Activated naive CD8-positive, alpha-beta T cell treated with anti-CD3 and anti-CD28 coated beads, Interleukin-2, amount 10 ng/mL, durations not matched to agents 7 days and 5 days (primary cell): ENCODE measurements at regions not wholly inside any gene's neighbourhood (a gene's known extent, or its start where the extent isn't known, plus 50 kb on each side); places are given as distances from the start of the nearest gene placed in this dataset.

Source experiments
- ATAC-seq: fragments of 150-1000 bp; cut with Tn5 transposase; one replicate; pipeline ENCODE4 v1.10.0; 2021; ENCODE audit warnings: low read depth, moderate library complexity
- POLR2A ChIA-PET: fragments of 350-600 bp; sonication (Branson Sonifier 250); formaldehyde crosslinking; loops from one replicate; lab custom pipeline; 2021; ENCODE audit warnings: antibody characterized with exemption; lab: Charles Lee
- DNase-seq: peaks from one replicate; pipeline ENCODE4 v3.0.0; 2021
- H3K27ac Mint-ChIP-seq: one replicate; pipeline ENCODE4 v1.8.0; 2022; ENCODE audit warnings: mild to moderate bottlenecking, mixed read lengths
- H3K27me3 Mint-ChIP-seq: one replicate; pipeline ENCODE4 v1.8.0; 2022; ENCODE audit warnings: mild to moderate bottlenecking, moderate library complexity, mixed read lengths
- H3K36me3 Mint-ChIP-seq: one replicate; pipeline ENCODE4 v1.8.0; 2021; ENCODE audit warnings: mild to moderate bottlenecking, mixed read lengths
- H3K4me1 Mint-ChIP-seq: one replicate; pipeline ENCODE4 v1.8.0; 2021; ENCODE audit warnings: mixed read lengths
- H3K4me3 Mint-ChIP-seq: one replicate; pipeline ENCODE4 v1.8.0; 2022; ENCODE audit warnings: mild to moderate bottlenecking, moderate library complexity, mixed read lengths
- H3K9me3 Mint-ChIP-seq: one replicate; pipeline ENCODE4 v1.8.0; 2021; ENCODE audit warnings: mixed read lengths

- POLR2A ChIA-PET = no interaction called here
- Mint-ChIP-seq H3K4me1 (no peaks in the 10 kb centered on the region), H3K27ac (no peak overlapping the region), H3K9me3 (peaks cover 5% of the 10 kb centered on the region), H3K36me3 (no peaks in the 10 kb centered on the region), H3K4me3 (no peak overlapping the region), H3K27me3 (peaks cover 2% of the 10 kb centered on the region)
- DNase-seq = no peak
- no peak for ATAC-seq
Measured at GRCh38 chr13:97726664-97727280, 226.7 kb upstream of the IPO5 start.

- Mint-ChIP-seq H3K9me3 (peaks cover 5% of the 10 kb centered on the region), H3K4me1 (no peaks in the 10 kb centered on the region), H3K27ac (no peak overlapping the region), H3K4me3 (no peak overlapping the region), H3K36me3 (no peaks in the 10 kb centered on the region), H3K27me3 (peaks cover 2% of the 10 kb centered on the region)
- ATAC-seq = no peak
- POLR2A ChIA-PET = no interaction called here
- no peak for DNase-seq
Measured at GRCh38 chr13:97727991-97728390, 225.5 kb upstream of the IPO5 start.

- no peak for DNase-seq
- Mint-ChIP-seq H3K4me1 (no peaks in the 10 kb centered on the region), H3K27ac (no peak overlapping the region), H3K9me3 (no peaks in the 10 kb centered on the region), H3K4me3 (no peak overlapping the region), H3K36me3 (no peaks in the 10 kb centered on the region), H3K27me3 (no peaks in the 10 kb centered on the region)
- ATAC-seq = no peak
- POLR2A ChIA-PET = no interaction called here
Measured at GRCh38 chr13:97736436-97736835, 217.0 kb upstream of the IPO5 start.

GRCh38 chr13:97742084-97742483 is 211.4 kb upstream of the IPO5 start:
- H3K4me1 Mint-ChIP-seq = no peaks in the 10 kb centered on the region
- ATAC-seq = no peak
- no peaks in the 10 kb centered on the region for H3K36me3 Mint-ChIP-seq

GRCh38 chr13:97743938-97744337 is 209.5 kb upstream of the IPO5 start:
- POLR2A ChIA-PET = no interaction called here
- Mint-ChIP-seq H3K4me3 (no peak overlapping the region), H3K9me3 (no peaks in the 10 kb centered on the region), H3K36me3 (no peaks in the 10 kb centered on the region), H3K27me3 (no peaks in the 10 kb centered on the region), H3K4me1 (no peaks in the 10 kb centered on the region), H3K27ac (no peak overlapping the region)
- DNase-seq (no peak), ATAC-seq (no peak)

More at GRCh38 chr13:97742084-97742483, 211.4 kb upstream of the IPO5 start:
- POLR2A ChIA-PET = no interaction called here
- H3K4me3 Mint-ChIP-seq = no peak overlapping the region
- no peak for DNase-seq
- no peaks in the 10 kb centered on the region for H3K9me3 Mint-ChIP-seq
- no peaks in the 10 kb centered on the region for H3K27me3 Mint-ChIP-seq
- no peak overlapping the region for H3K27ac Mint-ChIP-seq

GRCh38 chr13:97746649-97747048 is 206.8 kb upstream of the IPO5 start:
- ATAC-seq = no peak
- no peaks in the 10 kb centered on the region for H3K4me1 Mint-ChIP-seq
- POLR2A ChIA-PET = no interaction called here
- no peak overlapping the region for H3K27ac Mint-ChIP-seq
- H3K27me3 Mint-ChIP-seq = no peaks in the 10 kb centered on the region
- no peaks in the 10 kb centered on the region for H3K36me3 Mint-ChIP-seq
- no peak overlapping the region for H3K4me3 Mint-ChIP-seq
- H3K9me3 Mint-ChIP-seq = no peaks in the 10 kb centered on the region
- DNase-seq = no peak

- no peak for DNase-seq
- POLR2A ChIA-PET = no interaction called here
- H3K36me3 Mint-ChIP-seq = no peaks in the 10 kb centered on the region
- no peaks in the 10 kb centered on the region for H3K9me3 Mint-ChIP-seq
- H3K27me3 Mint-ChIP-seq = no peaks in the 10 kb centered on the region
- ATAC-seq = no peak
- H3K27ac Mint-ChIP-seq = no peak overlapping the region
- H3K4me1 Mint-ChIP-seq = no peaks in the 10 kb centered on the region
- H3K4me3 Mint-ChIP-seq = no peak overlapping the region
Measured at GRCh38 chr13:97749174-97749573, 204.3 kb upstream of the IPO5 start.

GRCh38 chr13:97751477-97751876 is 202.0 kb upstream of the IPO5 start:
- POLR2A ChIA-PET = no interaction called here
- H3K4me3 Mint-ChIP-seq = no peak overlapping the region
- H3K27ac Mint-ChIP-seq = no peak overlapping the region
- H3K9me3 Mint-ChIP-seq = no peaks in the 10 kb centered on the region
- no peaks in the 10 kb centered on the region for H3K36me3 Mint-ChIP-seq
- ATAC-seq (no peak), DNase-seq (no peak)
- H3K27me3 Mint-ChIP-seq = no peaks in the 10 kb centered on the region
- H3K4me1 Mint-ChIP-seq = no peaks in the 10 kb centered on the region

GRCh38 chr13:97752961-97753668 is 200.4 kb upstream of the IPO5 start:
- no peak for DNase-seq
- Mint-ChIP-seq H3K27ac (no peak overlapping the region), H3K36me3 (no peaks in the 10 kb centered on the region), H3K4me3 (no peak overlapping the region), H3K27me3 (no peaks in the 10 kb centered on the region), H3K4me1 (no peaks in the 10 kb centered on the region), H3K9me3 (no peaks in the 10 kb centered on the region)
- no peak for ATAC-seq
- POLR2A ChIA-PET = no interaction called here

- DNase-seq (no peak), ATAC-seq (no peak)
- no peaks in the 10 kb centered on the region for H3K36me3 Mint-ChIP-seq
- no peak overlapping the region for H3K27ac Mint-ChIP-seq
- H3K27me3 Mint-ChIP-seq = no peaks in the 10 kb centered on the region
- POLR2A ChIA-PET = no interaction called here
- H3K4me3 Mint-ChIP-seq = no peak overlapping the region
- H3K4me1 Mint-ChIP-seq = no peaks in the 10 kb centered on the region
- no peaks in the 10 kb centered on the region for H3K9me3 Mint-ChIP-seq
Measured at GRCh38 chr13:97753942-97754670, 199.4 kb upstream of the IPO5 start.

GRCh38 chr13:97757807-97758206 is 195.7 kb upstream of the IPO5 start:
- H3K27ac Mint-ChIP-seq = no peak overlapping the region
- H3K9me3 Mint-ChIP-seq = no peaks in the 10 kb centered on the region
- H3K4me3 Mint-ChIP-seq = no peak overlapping the region
- POLR2A ChIA-PET = no interaction called here
- H3K36me3 Mint-ChIP-seq = no peaks in the 10 kb centered on the region
- no peaks in the 10 kb centered on the region for H3K4me1 Mint-ChIP-seq
- DNase-seq (no peak), ATAC-seq (no peak)
- H3K27me3 Mint-ChIP-seq = no peaks in the 10 kb centered on the region

GRCh38 chr13:97758317-97758716 is 195.2 kb upstream of the IPO5 start:
- H3K36me3 Mint-ChIP-seq = no peaks in the 10 kb centered on the region
- H3K9me3 Mint-ChIP-seq = no peaks in the 10 kb centered on the region
- H3K27me3 Mint-ChIP-seq = no peaks in the 10 kb centered on the region
- POLR2A ChIA-PET = no interaction called here
- no peak overlapping the region for H3K27ac Mint-ChIP-seq
- DNase-seq (no peak), ATAC-seq (no peak)
- no peak overlapping the region for H3K4me3 Mint-ChIP-seq
- H3K4me1 Mint-ChIP-seq = no peaks in the 10 kb centered on the region

GRCh38 chr13:97761796-97762540 is 191.5 kb upstream of the IPO5 start:
- POLR2A ChIA-PET = no interaction called here

More at GRCh38 chr13:97761796-97762540, 191.5 kb upstream of the IPO5 start:
- Mint-ChIP-seq H3K27me3 (no peaks in the 10 kb centered on the region), H3K4me3 (no peak overlapping the region), H3K27ac (no peak overlapping the region), H3K9me3 (peaks cover 4% of the 10 kb centered on the region), H3K4me1 (no peaks in the 10 kb centered on the region), H3K36me3 (no peaks in the 10 kb centered on the region)
- DNase-seq (no peak), ATAC-seq (no peak)
